ENCODE measurements at regions not wholly inside any gene's neighbourhood (a gene's known extent, or its start where the extent isn't known, plus 50 kb on each side); places are given as distances from the start of the nearest gene placed in this dataset.

GRCh38 chr17:33806631-33807030 lies 448.5 kb upstream of the CCL2 start:
- POLR2A ChIA-PET: no interaction called here
- H3K4me3 ChIP-seq (ENCODE audit: low read depth, low read length): no peak overlapping the region
- no peak overlapping the region for H3K27ac Mint-ChIP-seq (ENCODE audit: unreplicated experiment)
- TF ChIP-seq CTCF (IDR thresholded peaks at IDR 0.05; ENCODE audit: insufficient read depth in 1 of 2, low read depth in 1 of 2, low read length in 1 of 2, severe bottlenecking in 1 of 2, unreplicated experiment in 1 of 2): no peak
- H3K9me3 ChIP-seq: no peaks in the 10 kb centered on the region
- no TSS peak for BruUV-seq (replicated peaks)
- no peaks in the 10 kb centered on the region for H3K4me1 Mint-ChIP-seq (ENCODE audit: low read depth, unreplicated experiment)
- H3K27me3 ChIP-seq (replicated peaks; ENCODE audit: control insufficient read depth, insufficient read depth, low read length): no peaks in the 10 kb centered on the region
- H3K36me3 Mint-ChIP-seq (ENCODE audit: insufficient read depth, unreplicated experiment): no peaks in the 10 kb centered on the region
- no peaks in the 10 kb centered on the region for H3K4me1 ChIP-seq
- CTCF ChIA-PET: no interaction called here
- intact Hi-C loops (cut with micrococcal nuclease; ENCODE audit: unreplicated experiment): no loop called here
- DNase-seq: no peak
- H3K4me3 Mint-ChIP-seq (ENCODE audit: unreplicated experiment): no peak overlapping the region
- H3K27me3 Mint-ChIP-seq (ENCODE audit: insufficient read depth, unreplicated experiment): peaks cover 23% of the 10 kb centered on the region
- no peaks in the 10 kb centered on the region for H3K9me3 Mint-ChIP-seq (ENCODE audit: unreplicated experiment)
- H3K36me3 ChIP-seq (ENCODE audit: control insufficient read depth, insufficient read depth, low read length): no peaks in the 10 kb centered on the region

- TF ChIP-seq CTCF (IDR thresholded peaks at IDR 0.05; ENCODE audit: insufficient read depth in 1 of 2, low read depth in 1 of 2, low read length in 1 of 2, severe bottlenecking in 1 of 2, unreplicated experiment in 1 of 2): no peak
- Histone ChIP-seq H3K4me3 (ENCODE audit: low read depth, low read length) (no peak overlapping the region), H3K36me3 (ENCODE audit: control insufficient read depth, insufficient read depth, low read length) (no peaks in the 10 kb centered on the region), H3K27me3 (replicated peaks; ENCODE audit: control insufficient read depth, insufficient read depth, low read length) (no peaks in the 10 kb centered on the region), H3K4me1 (no peaks in the 10 kb centered on the region), H3K9me3 (no peaks in the 10 kb centered on the region)
- no peaks in the 10 kb centered on the region for H3K4me1 Mint-ChIP-seq (ENCODE audit: low read depth, unreplicated experiment)
- no peak overlapping the region for H3K4me3 Mint-ChIP-seq (ENCODE audit: unreplicated experiment)
- no TSS peak for BruUV-seq (replicated peaks)
- CTCF ChIA-PET: no interaction called here
- peaks cover 22% of the 10 kb centered on the region for H3K27me3 Mint-ChIP-seq (ENCODE audit: insufficient read depth, unreplicated experiment)
- no peak overlapping the region for H3K27ac Mint-ChIP-seq (ENCODE audit: unreplicated experiment)
- H3K9me3 Mint-ChIP-seq (ENCODE audit: unreplicated experiment): no peaks in the 10 kb centered on the region
- POLR2A ChIA-PET: no interaction called here
- H3K36me3 Mint-ChIP-seq (ENCODE audit: insufficient read depth, unreplicated experiment): no peaks in the 10 kb centered on the region
- intact Hi-C loops (cut with micrococcal nuclease; ENCODE audit: unreplicated experiment): no loop called here
- no peak for DNase-seq
Observed at GRCh38 chr17:33809748-33810147, 445.3 kb upstream of the CCL2 start.

GRCh38 chr17:33811004-33811760 lies 443.9 kb upstream of the CCL2 start:
- ChIA-PET CTCF (no interaction called here), POLR2A (no interaction called here)
- Histone ChIP-seq H3K9me3 (no peaks in the 10 kb centered on the region), H3K4me3 (ENCODE audit: low read depth, low read length) (no peak overlapping the region), H3K27me3 (replicated peaks; ENCODE audit: control insufficient read depth, insufficient read depth, low read length) (no peaks in the 10 kb centered on the region), H3K36me3 (ENCODE audit: control insufficient read depth, insufficient read depth, low read length) (no peaks in the 10 kb centered on the region), H3K4me1 (no peaks in the 10 kb centered on the region)
- Mint-ChIP-seq H3K27ac (ENCODE audit: unreplicated experiment) (no peak overlapping the region), H3K27me3 (ENCODE audit: insufficient read depth, unreplicated experiment) (peaks cover 19% of the 10 kb centered on the region), H3K36me3 (ENCODE audit: insufficient read depth, unreplicated experiment) (no peaks in the 10 kb centered on the region), H3K9me3 (ENCODE audit: unreplicated experiment) (no peaks in the 10 kb centered on the region), H3K4me1 (ENCODE audit: low read depth, unreplicated experiment) (no peaks in the 10 kb centered on the region), H3K4me3 (ENCODE audit: unreplicated experiment) (no peak overlapping the region)
- intact Hi-C loops (cut with micrococcal nuclease; ENCODE audit: unreplicated experiment): no loop called here
- no TSS peak for BruUV-seq (replicated peaks)
- no peak for DNase-seq
- no peak for TF ChIP-seq CTCF (IDR thresholded peaks at IDR 0.05; ENCODE audit: insufficient read depth in 1 of 2, low read depth in 1 of 2, low read length in 1 of 2, severe bottlenecking in 1 of 2, unreplicated experiment in 1 of 2)
